GM23338 (cell line): ENCODE measurements at regions not wholly inside any gene's neighbourhood (a gene's known extent, or its start where the extent isn't known, plus 50 kb on each side); places are given as distances from the start of the nearest gene placed in this dataset.

Experiments
- CREB1 ChIP-seq: fragments of 250-450 bp; sonication (Bioruptor Pico); IDR thresholded peaks from 2 replicates; pipeline ENCODE4 v1.5.0; 2020; ENCODE audit warnings: low read depth, mild to moderate bottlenecking, moderate library complexity
- JUNB ChIP-seq: IDR thresholded peaks from one replicate; pipeline ENCODE4 v1.6.1; 2016; ENCODE audit warnings: antibody characterized with exemption; ENCODE audit not compliant: unreplicated experiment
- POLR2AphosphoS5 ChIP-seq: IDR thresholded peaks from 2 replicates; pipeline ENCODE4 v1.6.1; 2016; ENCODE audit warnings: antibody characterized with exemption, low read depth
- ZNF331 ChIP-seq: fragments of 250-450 bp; sonication (Bioruptor Pico); IDR thresholded peaks from 2 replicates; pipeline ENCODE4 v1.5.0; 2020; ENCODE audit warnings: low read depth, mild to moderate bottlenecking, moderate library complexity
- TF ChIP-seq, protein P1 (sequence below), 2 experiments: fragments of 200-600 bp in 1 of 2; sonication (generic) in 1 of 2; conservative IDR thresholded peaks; 2 replicates each; pipeline versions ENCODE4 v1.5.1 to v1.6.1; 2016 to 2017; ENCODE audit warnings: antibody characterized with exemption in 2 of 2, low read depth in 2 of 2, mild to moderate bottlenecking in 2 of 2, moderate library complexity in 1 of 2

DNA sequence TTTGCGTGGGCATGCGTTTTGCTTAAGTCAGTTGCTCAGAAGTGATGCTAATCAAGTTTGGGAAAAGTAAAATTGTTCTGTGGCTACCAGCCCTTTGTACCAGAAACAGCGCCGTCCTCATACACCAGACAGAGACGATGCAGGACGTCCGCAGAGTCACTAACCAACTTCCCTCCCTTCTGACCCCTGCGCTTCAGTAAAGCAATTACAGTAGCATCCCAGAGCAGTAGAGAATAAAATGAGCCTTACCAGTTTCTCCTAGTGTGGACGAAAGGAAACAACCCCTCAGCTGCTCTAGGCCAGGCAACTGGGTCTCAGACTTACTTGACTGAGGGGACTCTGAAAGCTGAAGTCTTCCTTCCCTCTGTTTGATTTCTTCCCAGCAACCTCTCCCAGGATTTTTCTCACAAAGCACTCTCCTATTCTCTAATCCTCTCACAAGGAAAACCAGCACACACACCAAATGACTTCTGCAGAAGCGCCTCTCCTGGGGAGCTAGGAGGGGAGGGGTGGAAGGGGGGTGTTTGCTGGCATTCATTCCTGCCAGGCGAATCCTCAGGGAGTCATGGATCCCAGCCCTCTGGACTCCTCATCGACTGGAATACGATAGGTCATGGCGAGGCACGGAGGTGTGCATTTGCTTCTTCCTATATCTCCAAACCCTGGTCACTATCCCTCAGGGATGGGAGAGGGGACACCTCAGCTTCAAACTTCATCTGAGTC is 56.0 kb upstream of the MID1 start:
- TF ChIP-seq POLR2AphosphoS5, result no peak
- TF ChIP-seq, protein P1, sequence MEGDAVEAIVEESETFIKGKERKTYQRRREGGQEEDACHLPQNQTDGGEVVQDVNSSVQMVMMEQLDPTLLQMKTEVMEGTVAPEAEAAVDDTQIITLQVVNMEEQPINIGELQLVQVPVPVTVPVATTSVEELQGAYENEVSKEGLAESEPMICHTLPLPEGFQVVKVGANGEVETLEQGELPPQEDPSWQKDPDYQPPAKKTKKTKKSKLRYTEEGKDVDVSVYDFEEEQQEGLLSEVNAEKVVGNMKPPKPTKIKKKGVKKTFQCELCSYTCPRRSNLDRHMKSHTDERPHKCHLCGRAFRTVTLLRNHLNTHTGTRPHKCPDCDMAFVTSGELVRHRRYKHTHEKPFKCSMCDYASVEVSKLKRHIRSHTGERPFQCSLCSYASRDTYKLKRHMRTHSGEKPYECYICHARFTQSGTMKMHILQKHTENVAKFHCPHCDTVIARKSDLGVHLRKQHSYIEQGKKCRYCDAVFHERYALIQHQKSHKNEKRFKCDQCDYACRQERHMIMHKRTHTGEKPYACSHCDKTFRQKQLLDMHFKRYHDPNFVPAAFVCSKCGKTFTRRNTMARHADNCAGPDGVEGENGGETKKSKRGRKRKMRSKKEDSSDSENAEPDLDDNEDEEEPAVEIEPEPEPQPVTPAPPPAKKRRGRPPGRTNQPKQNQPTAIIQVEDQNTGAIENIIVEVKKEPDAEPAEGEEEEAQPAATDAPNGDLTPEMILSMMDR (conservative IDR thresholded peaks at IDR 0.05; ENCODE audit: low read depth in 2 of 2), result no peak
- no peak for TF ChIP-seq CREB1
- TF ChIP-seq JUNB, result no peak
- no peak for TF ChIP-seq ZNF331 (CRISPR knock-in tag)
